ENCODE measurements at regions not wholly inside any gene's neighbourhood (a gene's known extent, or its start where the extent isn't known, plus 50 kb on each side); places are given as distances from the start of the nearest gene placed in this dataset.

DNA sequence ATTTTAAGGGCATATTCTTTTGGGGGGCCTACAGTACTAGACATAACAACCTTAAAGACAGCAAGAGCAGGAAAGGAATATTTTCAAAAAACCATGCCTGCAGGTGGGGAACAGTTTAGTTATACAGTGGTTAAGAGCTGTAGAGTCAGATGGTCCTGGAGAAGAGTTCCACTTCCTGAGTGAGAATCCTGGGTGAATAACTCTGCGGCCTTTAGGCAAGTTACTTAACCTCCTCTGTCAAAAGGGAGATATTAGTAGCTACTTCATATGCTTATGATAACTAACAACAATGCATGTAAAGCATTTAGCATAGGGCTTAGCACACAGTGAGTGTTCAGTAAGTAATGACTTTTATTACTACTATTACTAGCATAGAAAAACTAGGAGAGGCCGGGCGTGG lies 119.2 kb upstream of the TAB2 start:
- Histone ChIP-seq H3K4me3 (ENCODE audit: low read depth, low read length) (no peak overlapping the region), H3K27me3 (ENCODE audit: control insufficient read depth, insufficient read depth, low read length) (no peaks in the 10 kb centered on the region), H3K36me3 (ENCODE audit: control insufficient read depth, insufficient read depth, low read length) (no peaks in the 10 kb centered on the region)
- TF ChIP-seq, protein P1, sequence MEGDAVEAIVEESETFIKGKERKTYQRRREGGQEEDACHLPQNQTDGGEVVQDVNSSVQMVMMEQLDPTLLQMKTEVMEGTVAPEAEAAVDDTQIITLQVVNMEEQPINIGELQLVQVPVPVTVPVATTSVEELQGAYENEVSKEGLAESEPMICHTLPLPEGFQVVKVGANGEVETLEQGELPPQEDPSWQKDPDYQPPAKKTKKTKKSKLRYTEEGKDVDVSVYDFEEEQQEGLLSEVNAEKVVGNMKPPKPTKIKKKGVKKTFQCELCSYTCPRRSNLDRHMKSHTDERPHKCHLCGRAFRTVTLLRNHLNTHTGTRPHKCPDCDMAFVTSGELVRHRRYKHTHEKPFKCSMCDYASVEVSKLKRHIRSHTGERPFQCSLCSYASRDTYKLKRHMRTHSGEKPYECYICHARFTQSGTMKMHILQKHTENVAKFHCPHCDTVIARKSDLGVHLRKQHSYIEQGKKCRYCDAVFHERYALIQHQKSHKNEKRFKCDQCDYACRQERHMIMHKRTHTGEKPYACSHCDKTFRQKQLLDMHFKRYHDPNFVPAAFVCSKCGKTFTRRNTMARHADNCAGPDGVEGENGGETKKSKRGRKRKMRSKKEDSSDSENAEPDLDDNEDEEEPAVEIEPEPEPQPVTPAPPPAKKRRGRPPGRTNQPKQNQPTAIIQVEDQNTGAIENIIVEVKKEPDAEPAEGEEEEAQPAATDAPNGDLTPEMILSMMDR (IDR thresholded peaks at IDR 0.05; ENCODE audit: insufficient read depth, low read length, poor library complexity, severe bottlenecking) = no peak
- no peak for DNase-seq (ENCODE audit: low read depth)

DNA sequence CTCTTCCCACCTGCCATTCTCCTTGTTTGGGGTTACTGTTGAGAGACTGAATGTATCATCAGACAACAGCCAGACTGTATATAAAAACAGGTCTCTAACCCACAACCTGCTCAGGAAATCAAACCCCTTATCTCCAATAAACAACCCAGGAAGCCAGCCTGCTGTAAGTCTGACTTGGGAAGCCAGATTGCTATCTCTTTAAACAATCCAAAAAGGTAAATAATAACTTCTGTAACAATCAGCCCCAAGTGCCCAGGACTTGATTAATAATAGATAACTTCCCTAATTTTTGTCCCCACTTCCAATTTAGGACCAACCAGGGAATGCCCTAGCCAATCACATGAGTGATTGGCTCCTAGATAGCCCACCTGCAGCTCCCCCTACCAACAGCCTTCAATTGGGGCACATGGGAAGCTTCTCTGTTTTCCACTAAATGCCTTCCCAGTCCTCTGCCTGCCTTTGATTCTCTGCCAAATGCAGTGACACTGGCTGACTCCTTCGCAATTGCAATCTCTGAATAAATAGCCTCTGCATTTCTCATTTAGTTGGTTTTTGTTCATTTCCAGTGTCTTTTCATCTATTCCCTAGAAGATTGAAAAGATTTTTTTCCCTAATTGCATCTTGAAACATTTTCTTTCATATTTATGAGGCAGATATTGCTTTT lies 117.1 kb upstream of the TAB2 start:
- no peaks in the 10 kb centered on the region for H3K27me3 ChIP-seq (ENCODE audit: control insufficient read depth, insufficient read depth, low read length)
- TF ChIP-seq, protein P1 (IDR thresholded peaks at IDR 0.05; ENCODE audit: insufficient read depth, low read length, poor library complexity, severe bottlenecking) = no peak
- H3K36me3 ChIP-seq (ENCODE audit: control insufficient read depth, insufficient read depth, low read length) = no peaks in the 10 kb centered on the region
- H3K4me3 ChIP-seq (ENCODE audit: low read depth, low read length) = no peak overlapping the region
- DNase-seq (ENCODE audit: low read depth) = no peak

DNA sequence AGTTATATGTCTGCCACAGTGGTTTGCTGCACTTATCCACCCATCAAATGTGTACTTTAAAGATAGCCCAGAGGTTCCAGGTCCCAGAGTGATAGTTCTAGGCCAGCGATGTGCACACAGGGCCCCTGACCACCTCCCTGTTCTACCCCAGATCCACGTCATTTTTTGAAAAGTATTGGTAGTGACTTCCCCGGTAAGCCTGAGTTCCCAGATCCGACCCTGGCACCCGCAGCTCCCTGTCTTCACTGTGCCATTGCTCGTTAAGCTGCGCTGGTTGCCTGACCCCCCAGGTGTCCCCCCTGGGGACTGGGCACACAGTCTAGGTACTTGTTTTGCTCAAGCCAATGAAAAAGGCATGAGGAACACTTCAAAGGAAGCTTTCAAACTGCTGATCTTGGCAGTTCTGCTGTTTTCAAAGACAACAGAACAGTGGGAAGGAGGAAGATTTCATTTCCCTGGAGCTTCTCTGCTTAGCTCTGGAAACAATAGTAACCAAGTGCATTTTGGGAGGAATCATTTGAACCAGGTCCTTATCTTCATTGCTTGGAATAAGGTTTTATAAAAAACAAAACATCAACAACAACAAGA lies 116.3 kb upstream of the TAB2 start:
- TF ChIP-seq, protein P1 (IDR thresholded peaks at IDR 0.05; ENCODE audit: insufficient read depth, low read length, poor library complexity, severe bottlenecking) = no peak
- Histone ChIP-seq H3K36me3 (ENCODE audit: control insufficient read depth, insufficient read depth, low read length) (no peaks in the 10 kb centered on the region), H3K27me3 (ENCODE audit: control insufficient read depth, insufficient read depth, low read length) (no peaks in the 10 kb centered on the region), H3K4me3 (ENCODE audit: low read depth, low read length) (no peak overlapping the region)
- DNase-seq (ENCODE audit: low read depth) = no peak

DNA sequence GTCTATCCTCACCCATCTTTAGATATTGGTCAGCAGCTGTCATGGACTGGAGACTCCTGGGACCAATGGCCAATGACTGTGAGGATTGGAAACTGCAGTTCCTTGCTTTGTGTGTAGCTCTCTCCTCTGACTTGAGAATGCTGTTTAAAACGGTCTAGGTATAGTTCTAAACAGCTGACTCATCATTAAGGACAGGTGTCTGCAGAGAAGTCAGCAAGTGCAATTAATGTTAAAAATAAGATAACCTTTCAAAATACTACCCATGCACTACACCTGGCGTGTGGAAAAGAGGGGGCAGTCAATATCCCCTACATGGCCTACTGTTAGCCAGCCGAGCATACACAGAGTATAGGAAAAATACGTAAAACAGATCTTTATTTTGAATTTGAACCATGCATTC lies 115.4 kb upstream of the TAB2 start:
- Histone ChIP-seq H3K27me3 (ENCODE audit: control insufficient read depth, insufficient read depth, low read length) (no peaks in the 10 kb centered on the region), H3K4me3 (ENCODE audit: low read depth, low read length) (no peak overlapping the region), H3K36me3 (ENCODE audit: control insufficient read depth, insufficient read depth, low read length) (no peaks in the 10 kb centered on the region)
- TF ChIP-seq, protein P1 (IDR thresholded peaks at IDR 0.05; ENCODE audit: insufficient read depth, low read length, poor library complexity, severe bottlenecking) = no peak
- no peak for DNase-seq (ENCODE audit: low read depth)

DNA sequence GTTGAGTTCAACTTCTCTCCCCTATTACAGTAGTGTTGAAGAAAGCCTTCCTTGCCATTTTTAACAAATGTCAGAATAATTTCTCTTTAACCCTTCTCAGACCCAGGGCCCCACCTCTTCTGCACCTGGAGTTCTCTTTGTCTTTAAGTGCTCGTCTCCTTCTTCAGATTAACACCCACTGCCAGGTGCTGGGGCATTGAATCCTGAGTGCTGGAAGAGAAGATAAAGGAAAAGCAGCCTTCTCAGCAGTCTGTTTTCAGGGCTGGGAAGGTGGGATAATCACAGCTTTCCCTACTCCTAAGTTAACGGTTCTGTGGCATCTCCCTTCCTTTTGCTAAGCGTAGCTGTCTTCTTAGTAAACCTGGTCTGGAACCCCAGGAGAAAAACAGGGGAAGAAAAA lies 114.6 kb upstream of the TAB2 start:
- H3K27me3 ChIP-seq (ENCODE audit: control insufficient read depth, insufficient read depth, low read length) = no peaks in the 10 kb centered on the region
- no peak for DNase-seq (ENCODE audit: low read depth)
- H3K36me3 ChIP-seq (ENCODE audit: control insufficient read depth, insufficient read depth, low read length) = no peaks in the 10 kb centered on the region
- no peak overlapping the region for H3K4me3 ChIP-seq (ENCODE audit: low read depth, low read length)
- TF ChIP-seq, protein P1 (IDR thresholded peaks at IDR 0.05; ENCODE audit: insufficient read depth, low read length, poor library complexity, severe bottlenecking) = no peak

DNA sequence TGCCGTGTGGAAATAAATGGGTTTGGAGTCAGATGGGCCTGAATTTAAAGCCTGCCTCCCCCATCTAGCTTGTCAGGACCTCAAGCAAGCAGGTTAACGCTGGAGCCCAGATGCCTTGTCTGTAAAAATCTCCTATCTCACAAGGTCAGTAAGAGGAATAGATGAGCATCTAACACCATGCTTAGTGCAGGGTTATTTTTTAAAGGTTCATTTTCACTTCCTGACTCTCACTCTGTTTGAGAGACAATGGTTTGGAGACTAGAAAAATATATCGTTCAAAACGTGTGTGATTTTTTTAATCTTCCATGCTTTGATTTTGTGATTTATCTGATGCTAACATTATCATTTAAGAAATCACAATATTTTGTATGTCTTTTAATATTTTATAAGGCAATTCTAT lies 114.0 kb upstream of the TAB2 start:
- H3K27me3 ChIP-seq (ENCODE audit: control insufficient read depth, insufficient read depth, low read length) = no peaks in the 10 kb centered on the region
- TF ChIP-seq, protein P1 (IDR thresholded peaks at IDR 0.05; ENCODE audit: insufficient read depth, low read length, poor library complexity, severe bottlenecking) = no peak
- no peaks in the 10 kb centered on the region for H3K36me3 ChIP-seq (ENCODE audit: control insufficient read depth, insufficient read depth, low read length)
- H3K4me3 ChIP-seq (ENCODE audit: low read depth, low read length) = no peak overlapping the region
- no peak for DNase-seq (ENCODE audit: low read depth)

Data from kidney epithelial cell (primary cell).